Activated CD8-positive, alpha-beta memory T cell treated with anti-CD3 and anti-CD28 coated beads for 4 hours (primary cell): ENCODE measurements at regions not wholly inside any gene's neighbourhood (a gene's known extent, or its start where the extent isn't known, plus 50 kb on each side); places are given as distances from the start of the nearest gene placed in this dataset.
"Not testable (repeated sequence)": the region's sequence is repeated elsewhere in the genome, so short reads cannot be mapped to it uniquely, and the experiment has no call there.

Experiments used
- DNase-seq, 2 donors: peaks; one replicate each; pipeline ENCODE4 v3.0.0-alpha.2; 2020; ENCODE audit warnings: low read depth in 2 of 2

- no peak for DNase-seq
Measured at GRCh38 chr9:38342532-38342931, 50.0 kb upstream of the ALDH1B1 start.

- DNase-seq = no peak
Measured at GRCh38 chr9:38342096-38342495, 50.4 kb upstream of the ALDH1B1 start.

- no peak for DNase-seq
Measured at GRCh38 chr9:38339496-38339895, 53.0 kb upstream of the ALDH1B1 start.

GRCh38 chr9:38339087-38339486 lies 53.4 kb upstream of the ALDH1B1 start:
- DNase-seq = no peak

GRCh38 chr9:38338342-38339018 lies 54.0 kb upstream of the ALDH1B1 start:
- DNase-seq = no peak

- DNase-seq = no peak
Measured at GRCh38 chr9:38337706-38338264, 54.7 kb upstream of the ALDH1B1 start.

- no peak for DNase-seq
Measured at GRCh38 chr9:38337181-38337580, 55.3 kb upstream of the ALDH1B1 start.

- no peak for DNase-seq
Measured at GRCh38 chr9:38336341-38336740, 56.2 kb upstream of the ALDH1B1 start.

- DNase-seq = no peak
Measured at GRCh38 chr9:38335686-38336085, 56.8 kb upstream of the ALDH1B1 start.

- DNase-seq = no peak
Measured at GRCh38 chr9:38334234-38334633, 58.3 kb upstream of the ALDH1B1 start.

- no peak for DNase-seq
Measured at GRCh38 chr9:38333047-38333446, 59.5 kb upstream of the ALDH1B1 start.

GRCh38 chr9:38332625-38333024 lies 59.9 kb upstream of the ALDH1B1 start:
- DNase-seq = no peak

GRCh38 chr9:38331141-38331540 lies 61.4 kb upstream of the ALDH1B1 start:
- DNase-seq = no peak

GRCh38 chr9:38329968-38330367 lies 62.5 kb upstream of the ALDH1B1 start:
- DNase-seq = no peak

- DNase-seq = no peak
Measured at GRCh38 chr9:38328765-38329164, 63.7 kb upstream of the ALDH1B1 start.

GRCh38 chr9:38326122-38326521 lies 66.4 kb upstream of the ALDH1B1 start:
- no peak for DNase-seq

GRCh38 chr9:38324213-38324612 lies 68.3 kb upstream of the ALDH1B1 start:
- DNase-seq = not testable (repeated sequence)

GRCh38 chr9:38322937-38323336 lies 69.6 kb upstream of the ALDH1B1 start:
- no peak for DNase-seq

GRCh38 chr9:38319496-38320173 lies 72.9 kb upstream of the ALDH1B1 start:
- no peak for DNase-seq

- DNase-seq = no peak
Measured at GRCh38 chr9:38318759-38319495, 73.6 kb upstream of the ALDH1B1 start.

GRCh38 chr9:38316166-38316780 lies 76.2 kb upstream of the ALDH1B1 start:
- no peak for DNase-seq

GRCh38 chr9:38315085-38315595 lies 77.4 kb upstream of the ALDH1B1 start:
- no peak for DNase-seq
